ENCODE measurements at regions not wholly inside any gene's neighbourhood (a gene's known extent, or its start where the extent isn't known, plus 50 kb on each side); places are given as distances from the start of the nearest gene placed in this dataset.

DNA sequence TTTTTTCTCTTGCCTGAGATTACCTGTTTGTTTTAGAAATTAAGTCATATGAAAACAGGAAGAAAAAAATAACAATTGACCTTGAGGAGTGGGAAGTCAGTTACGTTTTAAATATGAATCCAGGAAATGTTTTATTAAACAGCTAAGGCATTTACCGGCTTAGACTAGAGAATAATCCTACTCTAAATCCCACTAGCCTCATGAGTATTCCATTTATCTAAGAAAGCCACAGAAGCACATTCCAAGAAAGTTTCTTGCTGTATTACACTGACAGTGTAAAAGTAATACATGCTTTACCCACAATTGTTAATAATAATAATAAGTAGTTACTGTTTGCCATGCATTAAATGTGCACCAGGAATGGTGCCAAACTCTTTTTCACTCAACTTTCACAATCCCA, 90.9 kb downstream of the BMP4 start:
- TF ChIP-seq, protein P1, sequence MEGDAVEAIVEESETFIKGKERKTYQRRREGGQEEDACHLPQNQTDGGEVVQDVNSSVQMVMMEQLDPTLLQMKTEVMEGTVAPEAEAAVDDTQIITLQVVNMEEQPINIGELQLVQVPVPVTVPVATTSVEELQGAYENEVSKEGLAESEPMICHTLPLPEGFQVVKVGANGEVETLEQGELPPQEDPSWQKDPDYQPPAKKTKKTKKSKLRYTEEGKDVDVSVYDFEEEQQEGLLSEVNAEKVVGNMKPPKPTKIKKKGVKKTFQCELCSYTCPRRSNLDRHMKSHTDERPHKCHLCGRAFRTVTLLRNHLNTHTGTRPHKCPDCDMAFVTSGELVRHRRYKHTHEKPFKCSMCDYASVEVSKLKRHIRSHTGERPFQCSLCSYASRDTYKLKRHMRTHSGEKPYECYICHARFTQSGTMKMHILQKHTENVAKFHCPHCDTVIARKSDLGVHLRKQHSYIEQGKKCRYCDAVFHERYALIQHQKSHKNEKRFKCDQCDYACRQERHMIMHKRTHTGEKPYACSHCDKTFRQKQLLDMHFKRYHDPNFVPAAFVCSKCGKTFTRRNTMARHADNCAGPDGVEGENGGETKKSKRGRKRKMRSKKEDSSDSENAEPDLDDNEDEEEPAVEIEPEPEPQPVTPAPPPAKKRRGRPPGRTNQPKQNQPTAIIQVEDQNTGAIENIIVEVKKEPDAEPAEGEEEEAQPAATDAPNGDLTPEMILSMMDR (IDR thresholded peaks at IDR 0.05): no peak
- TF ChIP-seq POLR2A (IDR thresholded peaks at IDR 0.05) (no peak), POLR2AphosphoS5 (IDR thresholded peaks at IDR 0.05) (no peak)
